Endothelial cell of umbilical vein (primary cell): ENCODE measurements at regions not wholly inside any gene's neighbourhood (a gene's known extent, or its start where the extent isn't known, plus 50 kb on each side); places are given as distances from the start of the nearest gene placed in this dataset.

ENCODE experiments used
- BruUV-seq: library from RNA; stranded (reverse); fragments of 400-500 nt; replicated peaks from 2 replicates; lab custom pipeline; 2021; lab: Mats Ljungman, UMichigan
- CTCF ChIA-PET: fragments of 300-600, 350-600 bp; sonication (Branson Sonifier 250); formaldehyde crosslinking; loops from one replicate; lab custom pipeline; 2021; ENCODE audit warnings: antibody characterized with exemption, inconsistent platforms; lab: Charles Lee
- POLR2A ChIA-PET: fragments of 300-600, 350-600 bp; sonication (Branson Sonifier 250); formaldehyde crosslinking; loops from one replicate; lab custom pipeline; 2021; ENCODE audit warnings: antibody characterized with exemption, inconsistent platforms; lab: Charles Lee
- DNase-seq: peaks from one replicate; pipeline ENCODE4 v3.0.0-alpha.2; 2011; ENCODE audit warnings: low read depth, low spot score
- FAIRE-seq: peaks from 2 replicates; lab custom pipeline; 2011; peaks lifted over from hg19 to GRCh38; lab: Jason Lieb, UNC
- H2AFZ ChIP-seq: 2 replicates; pipeline ENCODE4 v1.6.0; 2012; ENCODE audit warnings: low read depth, low read length, control low read depth, inconsistent platforms
- H3K27ac ChIP-seq: 2 replicates; pipeline ENCODE4 v1.5.1; 2011; ENCODE audit warnings: low read depth, mild to moderate bottlenecking, control low read depth, low read length, moderate library complexity; ENCODE audit not compliant: insufficient read depth
- H3K27me3 ChIP-seq, 2 experiments: 2 replicates each; pipeline versions ENCODE4 v1.6.0 to v1.6.1; 2011; ENCODE audit warnings: low read length in 2 of 2, mixed read lengths in 1 of 2; ENCODE audit not compliant: control insufficient read depth in 2 of 2, insufficient read depth in 2 of 2
- H3K36me3 ChIP-seq, 2 experiments: 2 replicates in 1 of 2; 3 replicates in 1 of 2; pipeline ENCODE4 v1.5.1; 2011; ENCODE audit warnings: low read length in 2 of 2, mild to moderate bottlenecking in 1 of 2, moderate library complexity in 1 of 2; ENCODE audit not compliant: control insufficient read depth in 2 of 2, insufficient read depth in 2 of 2; ENCODE audit errors: extremely low read depth in 1 of 2
- H3K4me1 ChIP-seq: 3 replicates; pipeline ENCODE4 v1.5.1; 2011; ENCODE audit warnings: mild to moderate bottlenecking, low read length; ENCODE audit not compliant: control insufficient read depth, insufficient read depth; ENCODE audit errors: extremely low read depth
- H3K4me2 ChIP-seq: 2 replicates; pipeline ENCODE4 v1.6.1; 2011; ENCODE audit warnings: low read length, control low read depth, mixed read lengths; ENCODE audit not compliant: insufficient read depth
- H3K4me3 ChIP-seq, 3 experiments: fragments of 200-600 bp in 1 of 3; sonication (generic), shearing (Covaris generic) in 1 of 3; replicated peaks in 1 of 3; 2 replicates each; pipeline ENCODE4 v1.5.1; 2011 to 2016; ENCODE audit warnings: control low read depth in 3 of 3, low read length in 3 of 3, mild to moderate bottlenecking in 2 of 3, inconsistent platforms in 1 of 3, low read depth in 1 of 3, moderate library complexity in 1 of 3; ENCODE audit not compliant: insufficient read depth in 1 of 3
- H3K79me2 ChIP-seq: 2 replicates; pipeline ENCODE4 v1.6.0; 2012; ENCODE audit warnings: low read length, inconsistent platforms; ENCODE audit not compliant: control insufficient read depth, insufficient read depth
- H3K9ac ChIP-seq: replicated peaks from 2 replicates; pipeline ENCODE3; 2011; ENCODE audit warnings: low read length, control low read depth; ENCODE audit not compliant: insufficient read depth; ENCODE audit errors: extremely low read depth
- H3K9me1 ChIP-seq: replicated peaks from 3 replicates; pipeline ENCODE4 v1.6.0; 2011; ENCODE audit warnings: mild to moderate bottlenecking, low read length; ENCODE audit not compliant: control insufficient read depth, insufficient read depth; ENCODE audit errors: extremely low read depth
- H3K9me3 ChIP-seq: replicated peaks from 2 replicates; pipeline ENCODE4 v1.5.1; 2012; ENCODE audit warnings: low read length, inconsistent platforms; ENCODE audit not compliant: control insufficient read depth, insufficient read depth
- H4K20me1 ChIP-seq: replicated peaks from 2 replicates; pipeline ENCODE3; 2011; ENCODE audit warnings: mild to moderate bottlenecking, low read length; ENCODE audit not compliant: control insufficient read depth, insufficient read depth; ENCODE audit errors: extremely low read depth
- EZH2 ChIP-seq: IDR thresholded peaks from 2 replicates; pipeline ENCODE4 v1.6.1; 2012; ENCODE audit warnings: borderline replicate concordance, low read depth, mild to moderate bottlenecking, moderate library complexity, low read length, inconsistent platforms; ENCODE audit not compliant: severe bottlenecking
- FOS ChIP-seq: IDR thresholded peaks from 2 replicates; pipeline ENCODE4 v1.6.1; 2011; ENCODE audit warnings: mild to moderate bottlenecking, low read length, moderate library complexity, borderline replicate concordance; ENCODE audit not compliant: insufficient read depth
- GATA2 ChIP-seq: IDR thresholded peaks from 2 replicates; pipeline ENCODE4 v1.7.0; 2011; ENCODE audit warnings: low read depth, mild to moderate bottlenecking, moderate library complexity, mixed read lengths, low read length; ENCODE audit not compliant: insufficient read length, insufficient read depth
- JUN ChIP-seq: IDR thresholded peaks from 2 replicates; pipeline ENCODE4 v1.6.1; 2011; ENCODE audit warnings: borderline replicate concordance, low read depth; ENCODE audit not compliant: insufficient read length, insufficient read depth
- MYC ChIP-seq: IDR thresholded peaks from one replicate; pipeline ENCODE4 v1.6.1; 2011; ENCODE audit warnings: mild to moderate bottlenecking, low read depth, low read length
- POLR2A ChIP-seq: IDR thresholded peaks from 2 replicates; pipeline ENCODE4 v1.6.1; 2012; ENCODE audit warnings: low read depth, mild to moderate bottlenecking, control low read depth, low read length
- POLR2AphosphoS5 ChIP-seq: IDR thresholded peaks from 2 replicates; pipeline ENCODE4 v1.6.1; 2012; ENCODE audit warnings: low read depth, mild to moderate bottlenecking, control low read depth, low read length, moderate library complexity; ENCODE audit not compliant: insufficient read depth
- dilution Hi-C: fragments of 300-500 bp; cut with MboI; formaldehyde crosslinking; loops from one replicate; pipeline ENCODE4 v1.15.0; 2019; ENCODE audit warnings: low sequenced_read_pairs; ENCODE audit not compliant: extremely low pct_ligation_motif_present
- intact Hi-C: fragments of 100-400 bp; cut with micrococcal nuclease; formaldehyde crosslinking; loops from one replicate; pipeline ENCODE4 v1.10.0; 2022
- TF ChIP-seq, protein P1 (sequence below): IDR thresholded peaks from 2 replicates; pipeline ENCODE4 v1.6.1; 2011; ENCODE audit not compliant: insufficient read depth, insufficient read length
- TF ChIP-seq, protein P2 (sequence below), 2 donors: IDR thresholded peaks; 1 replicate in 1 of 2; 2 replicates in 1 of 2; pipeline ENCODE4 v1.5.1; 2011; ENCODE audit warnings: low read length in 2 of 2, mild to moderate bottlenecking in 2 of 2, moderate library complexity in 2 of 2, control low read depth in 1 of 2, inconsistent platforms in 1 of 2, low read depth in 1 of 2; ENCODE audit not compliant: insufficient read depth in 1 of 2; ENCODE audit errors: extremely low read depth in 1 of 2

- ChIA-PET POLR2A (no interaction called here), CTCF (no interaction called here)
- Histone ChIP-seq H3K4me2 (no peak overlapping the region), H3K9ac (no peak overlapping the region), H3K9me3 (no peaks in the 10 kb centered on the region), H3K4me1 (no peaks in the 10 kb centered on the region), H2AFZ (no peak overlapping the region), H3K9me1 (no peaks in the 10 kb centered on the region), H3K27me3 (peaks cover 4 to 6% of the 10 kb centered on the region in 2 experiments), H3K4me3 (no peak overlapping the region), H3K79me2 (no peaks in the 10 kb centered on the region), H3K27ac (no peak overlapping the region), H3K36me3 (no peaks in the 10 kb centered on the region), H4K20me1 (no peaks in the 10 kb centered on the region)
- dilution Hi-C loops: no loop called here
- intact Hi-C loops: no loop called here
- no TSS peak for BruUV-seq
- TF ChIP-seq POLR2AphosphoS5: no peak
- no peak for TF ChIP-seq GATA2
- TF ChIP-seq, protein P1, sequence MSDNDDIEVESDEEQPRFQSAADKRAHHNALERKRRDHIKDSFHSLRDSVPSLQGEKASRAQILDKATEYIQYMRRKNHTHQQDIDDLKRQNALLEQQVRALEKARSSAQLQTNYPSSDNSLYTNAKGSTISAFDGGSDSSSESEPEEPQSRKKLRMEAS: no peak
- no peak for TF ChIP-seq POLR2A
- no peak for TF ChIP-seq FOS
- no peak for TF ChIP-seq MYC
- TF ChIP-seq, protein P2, sequence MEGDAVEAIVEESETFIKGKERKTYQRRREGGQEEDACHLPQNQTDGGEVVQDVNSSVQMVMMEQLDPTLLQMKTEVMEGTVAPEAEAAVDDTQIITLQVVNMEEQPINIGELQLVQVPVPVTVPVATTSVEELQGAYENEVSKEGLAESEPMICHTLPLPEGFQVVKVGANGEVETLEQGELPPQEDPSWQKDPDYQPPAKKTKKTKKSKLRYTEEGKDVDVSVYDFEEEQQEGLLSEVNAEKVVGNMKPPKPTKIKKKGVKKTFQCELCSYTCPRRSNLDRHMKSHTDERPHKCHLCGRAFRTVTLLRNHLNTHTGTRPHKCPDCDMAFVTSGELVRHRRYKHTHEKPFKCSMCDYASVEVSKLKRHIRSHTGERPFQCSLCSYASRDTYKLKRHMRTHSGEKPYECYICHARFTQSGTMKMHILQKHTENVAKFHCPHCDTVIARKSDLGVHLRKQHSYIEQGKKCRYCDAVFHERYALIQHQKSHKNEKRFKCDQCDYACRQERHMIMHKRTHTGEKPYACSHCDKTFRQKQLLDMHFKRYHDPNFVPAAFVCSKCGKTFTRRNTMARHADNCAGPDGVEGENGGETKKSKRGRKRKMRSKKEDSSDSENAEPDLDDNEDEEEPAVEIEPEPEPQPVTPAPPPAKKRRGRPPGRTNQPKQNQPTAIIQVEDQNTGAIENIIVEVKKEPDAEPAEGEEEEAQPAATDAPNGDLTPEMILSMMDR (IDR thresholded peaks at IDR 0.05; ENCODE audit: extremely low read depth in 1 of 2, insufficient read depth in 1 of 2, low read depth in 1 of 2, low read length in 2 of 2): no peak
- FAIRE-seq (no peak), DNase-seq (no peak)
Observed at GRCh38 chr2:58543442-58543841, 302.3 kb upstream of the FANCL start.

DNA sequence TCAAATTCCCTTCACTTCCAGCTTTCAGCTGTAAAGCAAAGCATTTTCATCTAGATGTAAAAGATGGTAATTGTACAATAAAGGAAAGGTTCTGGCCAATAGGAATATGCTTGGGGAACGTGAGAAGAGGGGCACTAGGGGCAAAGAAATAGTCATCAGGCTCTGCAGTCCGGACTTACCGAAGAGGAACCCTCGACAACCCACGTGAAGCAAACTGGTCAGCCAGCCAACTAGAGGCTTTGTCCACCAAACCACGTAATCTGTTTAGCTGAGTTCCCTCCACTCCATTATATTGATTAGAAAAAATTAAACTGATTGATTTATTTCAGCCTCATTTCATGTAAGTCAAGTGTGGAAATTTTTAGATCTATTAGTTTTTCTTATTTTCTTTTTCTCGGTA is 300.4 kb upstream of the FANCL start:
- CTCF ChIA-PET: no interaction called here
- Histone ChIP-seq H3K4me3 (no peak overlapping the region), H4K20me1 (no peaks in the 10 kb centered on the region), H3K27me3 (peaks cover 6 to 9% of the 10 kb centered on the region in 2 experiments), H3K9ac (no peak overlapping the region), H3K4me1 (no peaks in the 10 kb centered on the region), H3K27ac (no peak overlapping the region), H3K9me1 (no peaks in the 10 kb centered on the region), H3K79me2 (no peaks in the 10 kb centered on the region), H2AFZ (no peak overlapping the region), H3K36me3 (no peaks in the 10 kb centered on the region), H3K4me2 (no peak overlapping the region), H3K9me3 (no peaks in the 10 kb centered on the region)
- FAIRE-seq (no peak), DNase-seq (no peak)
- dilution Hi-C loops (no loop called here), intact Hi-C loops (no loop called here)
- POLR2A ChIA-PET: no interaction called here
- TF ChIP-seq EZH2: no peak
- no peak for TF ChIP-seq MYC
- TF ChIP-seq POLR2A: no peak
- no peak for TF ChIP-seq GATA2
- TF ChIP-seq, protein P2 (IDR thresholded peaks at IDR 0.05; ENCODE audit: extremely low read depth in 1 of 2, insufficient read depth in 1 of 2, low read depth in 1 of 2, low read length in 2 of 2): no peak
- TF ChIP-seq POLR2AphosphoS5: no peak
- TF ChIP-seq, protein P1: no peak
- no peak for TF ChIP-seq FOS
- no peak for TF ChIP-seq JUN
- BruUV-seq: no TSS peak
